Esophagus muscularis mucosa (tissue), 4 donors: ENCODE measurements at regions not wholly inside any gene's neighbourhood (a gene's known extent, or its start where the extent isn't known, plus 50 kb on each side); places are given as distances from the start of the nearest gene placed in this dataset.

Experiments
- EP300 ChIP-seq: sonication (generic); formaldehyde crosslinking; IDR thresholded peaks from one replicate; pipeline ENCODE4 v1.6.1; 2017; ENCODE audit warnings: antibody characterized with exemption
- POLR2A ChIP-seq: fragments of 450-650 bp; IDR thresholded peaks from one replicate; pipeline ENCODE4 v1.6.1; 2017; ENCODE audit warnings: antibody characterized with exemption, moderate library complexity, mild to moderate bottlenecking, low read depth
- POLR2AphosphoS5 ChIP-seq, 2 donors: sonication (generic); formaldehyde crosslinking; IDR thresholded peaks; one replicate each; pipeline ENCODE4 v1.6.1; 2017; ENCODE audit warnings: antibody characterized with exemption in 2 of 2
- TF ChIP-seq, protein P1 (sequence below), 3 experiments: fragments of 200-600 bp in 2 of 3; fragments of 450-650 bp in 1 of 3; sonication (generic) in 2 of 3; IDR thresholded peaks; one replicate each; pipeline ENCODE4 v1.5.1; 2017 to 2019; ENCODE audit warnings: antibody characterized with exemption in 3 of 3, mild to moderate bottlenecking in 2 of 3, moderate library complexity in 1 of 3

DNA sequence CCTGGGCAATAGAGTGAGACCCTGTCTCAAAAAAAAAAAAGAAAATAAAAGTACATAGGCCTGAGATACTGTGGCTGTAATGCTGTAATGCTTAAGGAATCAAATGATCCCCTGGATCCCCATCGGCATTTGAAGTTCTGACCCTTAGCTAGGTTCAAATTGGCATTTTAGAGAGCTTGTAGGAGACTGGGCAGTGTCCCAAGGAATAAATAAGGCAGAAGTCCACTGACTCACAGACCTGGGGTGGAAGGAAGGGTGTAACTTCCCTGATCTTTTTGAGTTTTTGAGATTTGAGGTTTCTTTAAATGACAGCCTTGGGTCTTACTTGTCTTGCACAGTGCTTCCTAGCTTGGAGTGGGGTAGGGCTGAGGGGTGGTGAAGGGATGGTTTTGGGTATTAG lies 553.7 kb downstream of the SLC4A3 start:
- TF ChIP-seq, protein P1, sequence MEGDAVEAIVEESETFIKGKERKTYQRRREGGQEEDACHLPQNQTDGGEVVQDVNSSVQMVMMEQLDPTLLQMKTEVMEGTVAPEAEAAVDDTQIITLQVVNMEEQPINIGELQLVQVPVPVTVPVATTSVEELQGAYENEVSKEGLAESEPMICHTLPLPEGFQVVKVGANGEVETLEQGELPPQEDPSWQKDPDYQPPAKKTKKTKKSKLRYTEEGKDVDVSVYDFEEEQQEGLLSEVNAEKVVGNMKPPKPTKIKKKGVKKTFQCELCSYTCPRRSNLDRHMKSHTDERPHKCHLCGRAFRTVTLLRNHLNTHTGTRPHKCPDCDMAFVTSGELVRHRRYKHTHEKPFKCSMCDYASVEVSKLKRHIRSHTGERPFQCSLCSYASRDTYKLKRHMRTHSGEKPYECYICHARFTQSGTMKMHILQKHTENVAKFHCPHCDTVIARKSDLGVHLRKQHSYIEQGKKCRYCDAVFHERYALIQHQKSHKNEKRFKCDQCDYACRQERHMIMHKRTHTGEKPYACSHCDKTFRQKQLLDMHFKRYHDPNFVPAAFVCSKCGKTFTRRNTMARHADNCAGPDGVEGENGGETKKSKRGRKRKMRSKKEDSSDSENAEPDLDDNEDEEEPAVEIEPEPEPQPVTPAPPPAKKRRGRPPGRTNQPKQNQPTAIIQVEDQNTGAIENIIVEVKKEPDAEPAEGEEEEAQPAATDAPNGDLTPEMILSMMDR (IDR thresholded peaks at IDR 0.05) = no peak
- TF ChIP-seq POLR2A (no peak), POLR2AphosphoS5 (IDR thresholded peaks at IDR 0.05) (no peak), EP300 (no peak)
